ENCODE measurements at regions not wholly inside any gene's neighbourhood (a gene's known extent, or its start where the extent isn't known, plus 50 kb on each side); places are given as distances from the start of the nearest gene placed in this dataset.

DNA sequence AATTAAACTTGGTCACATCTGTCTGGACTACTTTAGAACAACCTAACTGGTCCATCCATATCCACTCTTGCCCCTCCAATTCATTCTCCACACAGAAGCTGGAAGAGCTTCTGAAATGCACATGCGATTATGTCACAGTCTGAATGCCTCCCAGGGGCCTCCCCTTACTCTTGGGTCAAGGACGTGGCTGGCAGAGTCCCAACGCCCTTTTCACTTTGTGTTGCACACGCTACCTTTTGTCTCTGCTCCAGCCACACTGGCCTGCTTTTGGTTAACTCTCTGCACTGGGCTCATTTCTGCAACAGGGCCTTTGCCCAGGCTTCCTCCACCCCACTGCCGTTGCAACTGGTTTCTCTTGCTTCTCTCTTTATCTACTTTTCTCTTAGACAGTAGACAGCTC is 245.2 kb downstream of the IL20RB start:
- TF ChIP-seq EZH2phosphoT487 (IDR thresholded peaks at IDR 0.05; ENCODE audit: borderline replicate concordance): no peak
- TF ChIP-seq, protein P1, sequence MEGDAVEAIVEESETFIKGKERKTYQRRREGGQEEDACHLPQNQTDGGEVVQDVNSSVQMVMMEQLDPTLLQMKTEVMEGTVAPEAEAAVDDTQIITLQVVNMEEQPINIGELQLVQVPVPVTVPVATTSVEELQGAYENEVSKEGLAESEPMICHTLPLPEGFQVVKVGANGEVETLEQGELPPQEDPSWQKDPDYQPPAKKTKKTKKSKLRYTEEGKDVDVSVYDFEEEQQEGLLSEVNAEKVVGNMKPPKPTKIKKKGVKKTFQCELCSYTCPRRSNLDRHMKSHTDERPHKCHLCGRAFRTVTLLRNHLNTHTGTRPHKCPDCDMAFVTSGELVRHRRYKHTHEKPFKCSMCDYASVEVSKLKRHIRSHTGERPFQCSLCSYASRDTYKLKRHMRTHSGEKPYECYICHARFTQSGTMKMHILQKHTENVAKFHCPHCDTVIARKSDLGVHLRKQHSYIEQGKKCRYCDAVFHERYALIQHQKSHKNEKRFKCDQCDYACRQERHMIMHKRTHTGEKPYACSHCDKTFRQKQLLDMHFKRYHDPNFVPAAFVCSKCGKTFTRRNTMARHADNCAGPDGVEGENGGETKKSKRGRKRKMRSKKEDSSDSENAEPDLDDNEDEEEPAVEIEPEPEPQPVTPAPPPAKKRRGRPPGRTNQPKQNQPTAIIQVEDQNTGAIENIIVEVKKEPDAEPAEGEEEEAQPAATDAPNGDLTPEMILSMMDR (conservative IDR thresholded peaks at IDR 0.05; ENCODE audit: low read length): no peak
